Loucy (cell line): ENCODE measurements at regions not wholly inside any gene's neighbourhood (a gene's known extent, or its start where the extent isn't known, plus 50 kb on each side); places are given as distances from the start of the nearest gene placed in this dataset.

Experiments
- EZH2phosphoT487 ChIP-seq: fragments of 200-600 bp; IDR thresholded peaks from 2 replicates; pipeline ENCODE4 v1.6.1; 2018; ENCODE audit warnings: antibody characterized with exemption, mild to moderate bottlenecking, moderate library complexity, borderline replicate concordance
- TF ChIP-seq, protein P1 (sequence below): fragments of 200-600 bp; sonication (generic); conservative IDR thresholded peaks from 2 replicates; pipeline ENCODE4 v1.5.1; 2014; ENCODE audit warnings: mild to moderate bottlenecking, antibody characterized with exemption, low read length

GRCh38 chr2:166613226-166613625 lies 119.2 kb upstream of the SCN7A start:
- TF ChIP-seq, protein P1, sequence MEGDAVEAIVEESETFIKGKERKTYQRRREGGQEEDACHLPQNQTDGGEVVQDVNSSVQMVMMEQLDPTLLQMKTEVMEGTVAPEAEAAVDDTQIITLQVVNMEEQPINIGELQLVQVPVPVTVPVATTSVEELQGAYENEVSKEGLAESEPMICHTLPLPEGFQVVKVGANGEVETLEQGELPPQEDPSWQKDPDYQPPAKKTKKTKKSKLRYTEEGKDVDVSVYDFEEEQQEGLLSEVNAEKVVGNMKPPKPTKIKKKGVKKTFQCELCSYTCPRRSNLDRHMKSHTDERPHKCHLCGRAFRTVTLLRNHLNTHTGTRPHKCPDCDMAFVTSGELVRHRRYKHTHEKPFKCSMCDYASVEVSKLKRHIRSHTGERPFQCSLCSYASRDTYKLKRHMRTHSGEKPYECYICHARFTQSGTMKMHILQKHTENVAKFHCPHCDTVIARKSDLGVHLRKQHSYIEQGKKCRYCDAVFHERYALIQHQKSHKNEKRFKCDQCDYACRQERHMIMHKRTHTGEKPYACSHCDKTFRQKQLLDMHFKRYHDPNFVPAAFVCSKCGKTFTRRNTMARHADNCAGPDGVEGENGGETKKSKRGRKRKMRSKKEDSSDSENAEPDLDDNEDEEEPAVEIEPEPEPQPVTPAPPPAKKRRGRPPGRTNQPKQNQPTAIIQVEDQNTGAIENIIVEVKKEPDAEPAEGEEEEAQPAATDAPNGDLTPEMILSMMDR: no peak
- TF ChIP-seq EZH2phosphoT487: no peak
